MCF 10A (cell line): ENCODE measurements at regions not wholly inside any gene's neighbourhood (a gene's known extent, or its start where the extent isn't known, plus 50 kb on each side); places are given as distances from the start of the nearest gene placed in this dataset.

Source experiments
- BruUV-seq: library from RNA; stranded (reverse); fragments of 400-500 nt; replicated peaks from 2 replicates; lab custom pipeline; 2021; lab: Mats Ljungman, UMichigan
- CTCF ChIA-PET: fragments of 300-600 bp; sonication (Branson Sonifier 250); formaldehyde crosslinking; extraction: SDS; loops from one replicate; lab custom pipeline; 2021; ENCODE audit warnings: antibody characterized with exemption, inconsistent platforms; lab: Yijun Ruan, JAX
- POLR2A ChIA-PET: fragments of 300-600, 350-650 bp; sonication (Branson Sonifier 250); formaldehyde crosslinking; extraction: SDS; loops from one replicate; lab custom pipeline; 2020; ENCODE audit warnings: antibody characterized with exemption, inconsistent platforms; lab: Yijun Ruan, JAX
- DNase-seq: peaks from one replicate; pipeline ENCODE4 v3.0.0-alpha.2; 2018; ENCODE audit not compliant: unreplicated experiment
- H3K27ac Mint-ChIP-seq: one replicate; pipeline ENCODE4 v1.8.0; 2022; ENCODE audit warnings: mild to moderate bottlenecking, low read depth, mixed read lengths; ENCODE audit not compliant: unreplicated experiment
- H3K27me3 Mint-ChIP-seq: one replicate; pipeline ENCODE4 v1.8.0; 2022; ENCODE audit warnings: mixed read lengths; ENCODE audit not compliant: insufficient read depth, unreplicated experiment
- H3K36me3 Mint-ChIP-seq: one replicate; pipeline ENCODE4 v1.8.0; 2022; ENCODE audit warnings: mild to moderate bottlenecking, moderate library complexity, mixed read lengths; ENCODE audit not compliant: insufficient read depth, unreplicated experiment
- H3K4me1 Mint-ChIP-seq: one replicate; pipeline ENCODE4 v1.8.0; 2022; ENCODE audit warnings: mixed read lengths; ENCODE audit not compliant: insufficient read depth, unreplicated experiment
- H3K4me3 Mint-ChIP-seq: one replicate; pipeline ENCODE4 v1.8.0; 2022; ENCODE audit warnings: mild to moderate bottlenecking, moderate library complexity, mixed read lengths; ENCODE audit not compliant: unreplicated experiment
- H3K9me3 Mint-ChIP-seq: one replicate; pipeline ENCODE4 v1.8.0; 2022; ENCODE audit warnings: mixed read lengths; ENCODE audit not compliant: unreplicated experiment
- intact Hi-C: fragments of 100-400 bp; cut with micrococcal nuclease; formaldehyde crosslinking; loops from 2 replicates; pipeline ENCODE4 v1.14.1; 2022
- TF ChIP-seq, protein P1 (sequence below): fragments of 200-600 bp; IDR thresholded peaks from one replicate; pipeline ENCODE4 v1.8.0; 2022; ENCODE audit warnings: antibody characterized with exemption, mild to moderate bottlenecking; ENCODE audit not compliant: unreplicated experiment

DNA sequence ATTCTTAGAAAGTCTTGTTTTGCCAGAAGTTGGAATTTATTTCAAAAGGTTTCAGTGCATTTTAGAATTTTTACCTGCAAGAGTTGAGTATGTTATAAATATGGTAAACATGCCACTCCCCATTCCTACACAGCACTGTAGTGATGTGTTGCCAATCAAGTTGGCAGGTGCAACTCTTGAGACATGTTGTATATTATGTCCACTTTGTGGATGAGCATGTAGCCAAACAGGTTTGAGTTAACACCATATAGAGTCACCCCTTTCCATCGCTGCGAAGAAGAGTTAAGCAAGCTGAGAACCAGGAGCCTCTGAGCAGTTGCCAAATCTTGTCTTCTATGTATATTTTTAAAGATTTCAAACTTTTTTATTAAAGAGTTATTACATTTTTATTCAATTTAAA lies 359.8 kb downstream of the LMO7 start:
- TF ChIP-seq, protein P1, sequence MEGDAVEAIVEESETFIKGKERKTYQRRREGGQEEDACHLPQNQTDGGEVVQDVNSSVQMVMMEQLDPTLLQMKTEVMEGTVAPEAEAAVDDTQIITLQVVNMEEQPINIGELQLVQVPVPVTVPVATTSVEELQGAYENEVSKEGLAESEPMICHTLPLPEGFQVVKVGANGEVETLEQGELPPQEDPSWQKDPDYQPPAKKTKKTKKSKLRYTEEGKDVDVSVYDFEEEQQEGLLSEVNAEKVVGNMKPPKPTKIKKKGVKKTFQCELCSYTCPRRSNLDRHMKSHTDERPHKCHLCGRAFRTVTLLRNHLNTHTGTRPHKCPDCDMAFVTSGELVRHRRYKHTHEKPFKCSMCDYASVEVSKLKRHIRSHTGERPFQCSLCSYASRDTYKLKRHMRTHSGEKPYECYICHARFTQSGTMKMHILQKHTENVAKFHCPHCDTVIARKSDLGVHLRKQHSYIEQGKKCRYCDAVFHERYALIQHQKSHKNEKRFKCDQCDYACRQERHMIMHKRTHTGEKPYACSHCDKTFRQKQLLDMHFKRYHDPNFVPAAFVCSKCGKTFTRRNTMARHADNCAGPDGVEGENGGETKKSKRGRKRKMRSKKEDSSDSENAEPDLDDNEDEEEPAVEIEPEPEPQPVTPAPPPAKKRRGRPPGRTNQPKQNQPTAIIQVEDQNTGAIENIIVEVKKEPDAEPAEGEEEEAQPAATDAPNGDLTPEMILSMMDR: no peak
- no peak overlapping the region for H3K4me3 Mint-ChIP-seq
- H3K27me3 Mint-ChIP-seq: no peaks in the 10 kb centered on the region
- no peak overlapping the region for H3K27ac Mint-ChIP-seq
- intact Hi-C loops: no loop called here
- POLR2A ChIA-PET: no interaction called here
- no peaks in the 10 kb centered on the region for H3K4me1 Mint-ChIP-seq
- H3K9me3 Mint-ChIP-seq: peaks cover 2% of the 10 kb centered on the region
- no TSS peak for BruUV-seq
- DNase-seq: no peak
- H3K36me3 Mint-ChIP-seq: no peaks in the 10 kb centered on the region
- CTCF ChIA-PET: interaction anchor here (0.5 kb wide), 1 partner anchor 179 kb away, joined by 3 read pairs; no protein-coding TSS in a partner anchor

DNA sequence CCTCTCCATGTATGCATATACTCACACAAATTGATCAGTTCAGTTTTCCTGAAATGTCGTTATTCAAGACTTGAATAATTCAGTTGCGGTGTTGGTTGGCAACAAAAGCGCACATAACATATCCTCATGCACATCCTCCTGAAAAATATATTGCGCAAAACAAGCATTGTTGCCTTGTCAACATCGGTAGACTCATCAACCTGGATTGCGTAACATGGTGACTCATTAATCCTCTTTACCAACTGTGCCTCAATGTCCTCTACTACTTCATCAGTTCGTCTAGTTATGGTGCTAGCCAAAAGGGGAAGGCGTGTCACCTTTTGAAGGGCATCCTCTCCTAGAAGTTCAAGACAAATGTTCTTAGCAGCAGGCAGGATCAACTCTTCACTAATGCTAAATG lies 357.7 kb downstream of the LMO7 start:
- DNase-seq: peak; percentile 97
- no TSS peak for BruUV-seq
- Mint-ChIP-seq H3K27me3 (no peaks in the 10 kb centered on the region), H3K4me3 (no peak overlapping the region), H3K27ac (no peak overlapping the region), H3K9me3 (peaks cover 14% of the 10 kb centered on the region), H3K36me3 (no peaks in the 10 kb centered on the region), H3K4me1 (no peaks in the 10 kb centered on the region)
- CTCF ChIA-PET: interaction anchor here (1.3 kb wide), 1 partner anchor 684 kb away, joined by 3 read pairs; no protein-coding TSS in a partner anchor
- POLR2A ChIA-PET: interaction anchor here (0.9 to 1.2 kb wide), 2 partner anchors 9 to 189 kb away, joined by 3 read pairs; no protein-coding TSS in a partner anchor
- intact Hi-C loops: no loop called here
- TF ChIP-seq, protein P1: no peak

DNA sequence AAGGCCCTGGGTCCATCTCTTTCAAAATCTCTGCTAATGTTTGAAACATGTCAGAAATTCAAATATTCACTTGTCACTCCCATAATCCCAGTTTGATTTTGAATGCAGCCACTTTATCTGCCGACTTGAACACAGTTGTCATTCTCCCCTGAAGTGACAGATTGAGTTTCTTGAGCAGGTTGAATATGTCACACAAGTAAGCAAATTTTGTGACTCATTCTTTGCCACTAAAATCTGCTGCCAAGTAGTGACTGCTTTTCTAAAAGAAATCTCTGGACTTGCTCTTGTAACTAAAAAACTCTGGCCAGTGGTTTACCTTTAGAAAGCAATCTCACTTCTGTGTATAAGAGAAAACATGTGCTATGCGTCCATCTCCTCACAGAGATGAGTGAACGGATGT lies 357.1 kb downstream of the LMO7 start:
- ChIA-PET CTCF (no interaction called here), POLR2A (interaction anchor here (0.6 to 1.2 kb wide), 2 partner anchors 10 to 16 kb away, joined by 3 read pairs; no protein-coding TSS in a partner anchor)
- Mint-ChIP-seq H3K27me3 (no peaks in the 10 kb centered on the region), H3K9me3 (peaks cover 17% of the 10 kb centered on the region), H3K36me3 (no peaks in the 10 kb centered on the region), H3K4me1 (no peaks in the 10 kb centered on the region), H3K27ac (no peak overlapping the region), H3K4me3 (no peak overlapping the region)
- DNase-seq: no peak
- TF ChIP-seq, protein P1: no peak
- no TSS peak for BruUV-seq
- intact Hi-C loops: no loop called here

DNA sequence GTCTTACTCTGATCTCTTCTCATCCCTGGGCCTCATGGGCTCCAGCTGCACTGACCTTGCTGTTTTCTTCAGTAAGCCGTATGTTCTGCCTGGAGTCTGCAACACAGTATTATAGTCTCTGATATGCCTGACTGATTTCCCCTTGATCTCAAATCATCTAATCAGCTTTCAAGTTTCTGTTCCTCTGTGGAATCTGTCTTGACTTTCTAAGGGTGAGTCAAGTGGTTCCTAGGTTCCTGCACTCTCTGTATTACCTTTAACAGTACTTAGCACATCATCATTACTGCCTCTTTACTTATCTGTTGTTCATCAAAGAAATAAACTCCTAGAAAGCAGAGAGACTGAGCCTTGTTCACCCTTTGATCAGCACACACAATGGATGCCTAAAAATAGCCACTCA lies 350.7 kb downstream of the LMO7 start:
- Mint-ChIP-seq H3K4me1 (no peaks in the 10 kb centered on the region), H3K27me3 (no peaks in the 10 kb centered on the region), H3K36me3 (no peaks in the 10 kb centered on the region), H3K9me3 (peaks cover 40% of the 10 kb centered on the region), H3K4me3 (no peak overlapping the region), H3K27ac (no peak overlapping the region)
- TF ChIP-seq, protein P1: no peak
- DNase-seq: no peak
- ChIA-PET CTCF (no interaction called here), POLR2A (interaction anchor here (0.7 kb wide), 1 partner anchor 446 kb away, joined by 3 read pairs; no protein-coding TSS in a partner anchor)
- BruUV-seq: no TSS peak
- intact Hi-C loops: no loop called here
